HG03175 (cell line): ENCODE measurements at regions not wholly inside any gene's neighbourhood (a gene's known extent, or its start where the extent isn't known, plus 50 kb on each side); places are given as distances from the start of the nearest gene placed in this dataset.
A peak's percentile ranks its signal among the peaks of the same experiment; 100 is the strongest.

ENCODE experiments used
- ATAC-seq: cut with Tn5 transposase; IDR thresholded peaks from one replicate; pipeline ENCODE4 v1.9.1; 2021; ENCODE audit warnings: mild to moderate bottlenecking, moderate library complexity; ENCODE audit not compliant: unreplicated experiment

- ATAC-seq = no peak
Observed at GRCh38 chr10:2953495-2953894, 113.9 kb upstream of the PFKP start.

GRCh38 chr10:2951235-2951835 lies 116.0 kb upstream of the PFKP start:
- peak; percentile 28 for ATAC-seq

- no peak for ATAC-seq
Observed at GRCh38 chr10:2950546-2950945, 116.8 kb upstream of the PFKP start.

- peak; percentile 60 for ATAC-seq
Observed at GRCh38 chr10:2949948-2950354, 117.4 kb upstream of the PFKP start.

GRCh38 chr10:2949221-2949947 lies 118.0 kb upstream of the PFKP start:
- no peak for ATAC-seq

- peak; percentile 79 for ATAC-seq
Observed at GRCh38 chr10:2948127-2948854, 119.1 kb upstream of the PFKP start.

GRCh38 chr10:2944788-2945187 lies 122.6 kb upstream of the PFKP start:
- no peak for ATAC-seq

GRCh38 chr10:2943932-2944614 lies 123.3 kb upstream of the PFKP start:
- no peak for ATAC-seq

GRCh38 chr10:2942938-2943337 lies 124.4 kb upstream of the PFKP start:
- ATAC-seq = no peak

GRCh38 chr10:2938869-2939268 lies 128.5 kb upstream of the PFKP start:
- ATAC-seq = no peak

GRCh38 chr10:2936816-2937215 lies 130.5 kb upstream of the PFKP start:
- no peak for ATAC-seq

GRCh38 chr10:2935647-2936386 lies 131.5 kb upstream of the PFKP start:
- ATAC-seq = no peak

GRCh38 chr10:2933924-2934323 lies 133.4 kb upstream of the PFKP start:
- no peak for ATAC-seq

- ATAC-seq = no peak
Observed at GRCh38 chr10:2933519-2933918, 133.8 kb upstream of the PFKP start.

GRCh38 chr10:2933071-2933470 lies 134.3 kb upstream of the PFKP start:
- ATAC-seq = no peak

- ATAC-seq = no peak
Observed at GRCh38 chr10:2929480-2930258, 137.7 kb upstream of the PFKP start.

GRCh38 chr10:2927958-2928840 lies 139.1 kb upstream of the PFKP start:
- ATAC-seq = peak; percentile 93

GRCh38 chr10:2926918-2927660 lies 140.3 kb upstream of the PFKP start:
- no peak for ATAC-seq
